CD4-positive, alpha-beta T cell treated with Interleukin-1 beta for 1 hour (primary cell): ENCODE measurements at regions not wholly inside any gene's neighbourhood (a gene's known extent, or its start where the extent isn't known, plus 50 kb on each side); places are given as distances from the start of the nearest gene placed in this dataset.
"Not testable (repeated sequence)": the region's sequence is repeated elsewhere in the genome, so short reads cannot be mapped to it uniquely, and the experiment has no call there.

ENCODE experiments used
- DNase-seq, 2 donors: peaks; one replicate each; pipeline ENCODE4 v3.0.0-alpha.2; 2020 to 2022

DNA sequence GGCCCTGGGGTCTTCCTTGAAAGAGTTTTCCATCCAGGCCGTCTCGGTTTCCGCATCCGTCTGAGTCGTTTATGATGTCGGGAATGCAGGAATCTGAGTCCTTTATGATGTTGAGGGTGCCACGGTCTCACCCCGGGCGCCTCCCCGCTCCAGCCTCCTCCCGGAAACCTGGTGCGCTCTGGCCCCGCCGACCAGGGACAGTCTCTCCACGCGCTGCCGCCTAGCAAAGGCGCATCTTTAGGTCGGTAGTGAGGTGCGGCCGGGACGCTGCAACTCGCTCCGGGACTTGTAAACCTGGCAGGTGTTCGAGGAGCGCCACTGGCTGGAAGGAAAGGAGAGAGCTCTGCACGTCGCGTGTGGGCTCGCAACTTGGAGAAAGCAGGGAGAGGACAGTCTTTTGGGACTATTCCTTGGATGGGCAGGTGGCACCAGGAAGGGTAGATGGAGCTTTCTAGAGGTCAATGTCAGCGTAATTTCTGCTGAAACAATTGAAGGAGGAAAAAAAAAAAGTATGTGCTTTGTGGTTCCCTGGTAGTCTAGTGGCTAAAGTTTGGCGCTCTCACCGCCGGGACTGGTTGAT is 132.0 kb downstream of the FAM72B start:
- DNase-seq: not testable (repeated sequence)

DNA sequence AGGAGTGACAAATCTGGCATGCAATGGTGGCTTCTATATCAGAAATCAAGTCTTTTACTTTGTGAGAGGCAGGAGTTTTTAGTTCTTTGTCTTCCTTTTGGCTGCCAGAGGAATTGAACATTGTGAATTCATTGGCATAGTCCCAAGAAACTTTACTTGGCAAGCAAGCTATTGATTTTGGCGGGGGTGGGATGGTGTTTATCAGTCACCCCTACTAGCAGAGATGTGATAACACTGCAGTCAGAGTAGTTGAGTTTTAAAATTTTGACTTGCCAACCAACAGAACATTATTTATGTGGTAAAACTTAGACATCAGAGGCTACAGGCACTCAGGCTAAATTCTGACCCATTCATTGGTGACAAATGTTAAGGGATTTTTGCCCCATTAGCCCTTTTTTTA is 129.2 kb downstream of the FAM72B start:
- not testable (repeated sequence) for DNase-seq

DNA sequence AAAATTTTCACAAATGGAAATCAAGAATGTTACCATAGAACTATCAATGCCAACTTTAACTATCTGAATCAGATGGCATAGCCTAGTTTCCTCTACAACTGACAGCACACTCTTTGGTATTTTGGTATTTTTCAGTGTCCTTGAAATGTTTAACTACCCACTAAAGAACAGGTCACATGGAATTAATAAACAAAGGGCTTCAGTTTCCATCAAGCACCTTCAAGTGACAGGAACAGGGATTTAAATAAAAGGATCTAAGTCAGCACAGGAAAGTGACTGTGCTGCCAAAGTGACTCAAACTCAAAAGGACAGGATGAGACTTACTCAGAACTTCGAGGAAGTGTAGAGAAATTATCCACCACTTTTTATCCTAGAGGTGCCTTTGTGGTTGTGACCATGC is 117.2 kb downstream of the FAM72B start:
- DNase-seq: not testable (repeated sequence)

DNA sequence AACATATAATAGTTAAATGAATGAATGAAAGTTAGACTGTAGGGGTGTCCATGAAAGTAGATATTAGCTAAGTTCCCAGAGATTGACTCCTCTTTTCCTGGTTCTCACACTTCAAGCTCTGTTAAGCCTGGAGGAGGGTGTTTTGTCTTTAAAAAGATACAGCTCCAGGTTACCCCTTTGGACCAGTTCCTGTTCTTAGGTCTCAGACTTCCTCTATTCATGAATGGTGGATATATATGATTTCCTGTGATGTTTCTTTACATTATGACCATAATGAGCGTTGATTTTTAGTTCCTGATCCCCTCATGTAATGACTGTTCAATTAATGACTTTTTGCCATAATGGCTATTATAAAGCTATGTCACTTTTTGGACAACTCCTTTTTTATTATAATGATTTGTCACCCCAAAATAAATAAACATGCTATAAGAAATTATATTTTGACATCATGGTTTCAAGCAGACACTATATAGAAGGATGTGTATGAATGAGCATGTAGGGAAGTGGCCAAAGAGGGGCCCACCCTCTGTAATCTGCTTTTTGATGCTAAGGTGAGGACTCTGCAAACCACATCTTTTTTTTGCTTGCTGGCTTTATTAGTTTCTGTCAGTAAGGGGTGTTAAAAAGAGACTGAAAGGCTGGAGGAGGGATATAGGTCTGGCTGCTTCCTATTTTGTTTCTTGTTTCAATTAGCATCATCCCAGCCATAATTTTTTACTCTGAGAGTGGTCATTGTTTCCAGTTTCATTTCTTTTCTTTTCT is 115.2 kb downstream of the FAM72B start:
- DNase-seq: not testable (repeated sequence)

DNA sequence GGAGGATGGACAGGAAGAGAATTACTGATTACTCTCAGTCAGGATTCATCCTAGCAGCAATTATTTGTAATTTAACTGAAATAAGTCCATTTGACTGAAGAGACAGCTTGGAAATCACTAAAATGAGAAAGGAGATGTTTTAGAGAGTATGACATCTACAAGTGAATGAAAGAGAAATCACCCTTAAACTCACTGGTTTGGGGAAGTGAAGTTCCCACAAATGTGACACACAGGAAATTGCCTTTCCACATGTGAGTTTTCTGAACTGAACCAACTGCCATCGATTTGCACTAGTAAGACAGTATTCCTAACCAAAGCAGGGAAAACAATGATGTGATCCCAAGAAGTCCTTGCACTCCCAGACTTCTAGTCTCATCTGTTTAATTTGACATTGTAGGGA is 110.3 kb downstream of the FAM72B start:
- DNase-seq: not testable (repeated sequence)

DNA sequence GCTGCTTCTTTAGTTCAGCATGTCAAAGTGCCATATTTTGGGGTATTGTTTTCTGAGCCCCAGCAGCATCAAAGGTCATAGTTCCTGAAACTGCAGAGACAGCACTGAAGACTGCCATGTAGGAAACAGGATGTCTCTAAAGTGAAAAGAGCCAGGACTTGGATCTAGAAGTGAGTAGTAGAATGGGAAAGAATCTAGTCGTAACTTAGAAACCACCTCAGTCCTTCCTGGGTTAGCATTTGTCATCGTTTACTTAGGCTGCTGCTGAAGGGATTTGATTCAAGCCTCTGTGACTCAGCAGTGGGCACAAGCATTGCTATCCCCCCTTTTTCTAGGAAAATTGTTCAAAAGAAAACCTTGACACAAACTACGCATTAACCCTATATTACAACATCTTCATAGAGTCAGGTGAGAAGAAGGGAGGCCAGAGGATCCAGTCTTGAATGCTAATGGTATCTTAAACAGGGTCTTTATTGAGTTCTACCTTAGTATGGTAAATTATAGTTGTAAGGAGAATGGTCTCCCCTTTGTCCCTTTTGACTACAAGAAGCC is 108.8 kb downstream of the FAM72B start:
- DNase-seq: not testable (repeated sequence)

DNA sequence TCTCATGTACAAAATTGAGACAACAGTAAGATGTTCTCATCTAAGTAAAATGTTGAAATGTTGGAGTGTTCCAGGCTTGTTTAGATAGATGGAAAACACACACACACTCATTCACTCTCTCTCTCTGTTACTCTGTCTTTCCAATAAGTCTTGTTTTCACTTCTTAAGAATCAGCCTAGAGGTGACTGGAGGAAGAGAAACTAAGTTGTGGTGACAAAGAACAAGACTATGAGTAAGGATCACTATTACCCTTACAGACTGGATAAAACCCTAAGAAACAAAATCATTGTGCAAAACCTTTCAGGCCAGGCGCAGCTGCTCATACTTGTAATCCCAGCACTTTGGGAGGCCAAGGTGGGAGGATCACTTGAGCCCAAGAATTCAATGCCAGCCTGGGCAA is 107.5 kb downstream of the FAM72B start:
- not testable (repeated sequence) for DNase-seq

DNA sequence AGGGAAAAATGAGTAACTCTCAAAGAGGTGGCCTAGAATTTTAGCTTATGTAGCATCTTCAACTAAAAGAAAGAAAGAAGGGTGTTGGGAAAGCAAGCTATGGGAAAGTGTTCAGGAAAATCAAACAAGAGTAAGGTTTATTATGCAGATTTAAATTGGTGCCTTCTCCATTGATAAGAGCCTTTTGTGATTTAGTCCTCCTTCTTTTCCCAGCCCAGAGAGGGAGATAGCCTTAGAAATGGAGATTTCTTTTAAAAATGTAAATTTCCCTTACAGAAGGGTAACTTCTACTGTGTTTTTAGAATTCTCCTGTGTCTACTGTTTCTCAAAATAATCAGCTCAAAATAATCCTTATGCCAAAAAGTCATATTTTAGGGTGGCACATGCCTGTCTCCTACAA is 104.5 kb downstream of the FAM72B start:
- not testable (repeated sequence) for DNase-seq

DNA sequence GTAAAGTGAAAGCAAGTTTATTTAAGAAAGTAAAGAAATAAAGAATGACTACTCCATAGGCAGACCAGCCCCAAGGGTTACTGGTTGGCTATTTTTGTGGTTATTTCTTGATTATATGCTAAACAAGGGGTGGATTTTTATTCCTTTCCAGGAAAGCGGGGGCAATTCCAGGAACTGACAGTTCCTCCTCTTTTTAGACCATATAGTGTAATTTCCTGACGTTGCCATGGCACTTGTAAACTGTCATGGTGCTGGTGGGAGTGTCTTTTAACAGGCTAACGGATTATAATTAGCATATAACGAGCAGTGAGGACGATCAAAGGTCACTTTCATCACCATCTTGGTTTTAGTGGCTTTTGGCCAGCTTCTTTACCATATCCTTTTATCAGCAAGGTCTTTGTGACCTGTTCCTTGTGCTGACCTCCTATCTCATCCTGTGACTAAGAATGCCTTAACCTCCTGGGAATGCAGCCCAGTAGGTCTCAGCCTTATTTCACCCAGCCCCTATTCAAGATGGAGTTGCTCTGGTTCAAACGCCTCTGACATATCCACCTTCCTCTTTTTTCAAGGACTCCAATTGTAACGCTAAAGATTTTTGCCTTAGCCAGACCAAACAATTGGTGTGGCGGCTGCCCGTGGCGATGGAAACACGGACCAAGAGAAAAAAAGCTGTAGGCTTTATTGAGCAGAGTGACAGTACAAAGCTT is 103.8 kb downstream of the FAM72B start:
- peak in 1 of 2 donors; percentile 4 for DNase-seq

DNA sequence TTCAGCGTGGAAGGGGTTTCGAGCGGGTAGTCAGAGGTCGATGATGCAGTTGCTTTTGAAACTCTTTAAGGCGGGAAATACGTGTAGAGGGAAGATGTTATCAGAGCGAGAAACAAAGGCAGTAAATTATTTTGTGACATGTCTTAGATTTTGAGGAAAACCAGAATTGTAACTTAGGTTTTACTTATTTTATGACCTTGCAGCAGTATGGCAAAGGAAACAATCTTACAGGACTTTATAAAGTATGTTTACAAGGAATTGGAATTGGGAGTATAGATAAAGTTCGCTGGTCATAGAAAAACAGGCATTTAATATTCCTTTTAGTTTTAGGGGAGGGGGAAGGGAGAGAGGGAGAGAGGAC is 103.3 kb downstream of the FAM72B start:
- not testable (repeated sequence) for DNase-seq

DNA sequence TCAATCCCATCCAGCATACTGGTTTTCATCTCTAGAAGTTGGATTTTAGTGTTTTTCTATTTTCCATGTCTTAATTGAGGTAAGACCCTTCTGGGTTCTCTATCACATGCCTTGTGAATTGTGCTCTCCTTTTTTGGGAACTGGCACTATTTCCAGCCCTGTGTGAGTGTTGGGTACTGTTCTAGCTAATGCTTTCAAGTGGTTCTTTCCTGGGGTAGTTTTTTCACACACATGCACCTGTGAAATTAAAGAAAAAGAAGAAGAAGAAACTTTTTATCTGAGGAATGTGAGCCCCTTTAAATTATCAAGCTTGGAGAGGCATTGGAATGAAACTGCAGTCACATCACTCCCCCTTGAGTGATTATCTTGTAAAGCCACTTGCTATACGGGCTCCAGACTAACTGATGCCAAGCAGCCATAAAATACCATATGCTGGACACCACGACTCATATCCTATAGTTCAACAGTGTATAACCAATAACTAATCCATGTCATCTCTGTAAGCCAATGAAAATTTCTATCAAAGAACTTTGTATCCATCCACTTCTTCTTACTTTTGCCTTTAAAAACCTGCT is 102.4 kb downstream of the FAM72B start:
- not testable (repeated sequence) for DNase-seq

DNA sequence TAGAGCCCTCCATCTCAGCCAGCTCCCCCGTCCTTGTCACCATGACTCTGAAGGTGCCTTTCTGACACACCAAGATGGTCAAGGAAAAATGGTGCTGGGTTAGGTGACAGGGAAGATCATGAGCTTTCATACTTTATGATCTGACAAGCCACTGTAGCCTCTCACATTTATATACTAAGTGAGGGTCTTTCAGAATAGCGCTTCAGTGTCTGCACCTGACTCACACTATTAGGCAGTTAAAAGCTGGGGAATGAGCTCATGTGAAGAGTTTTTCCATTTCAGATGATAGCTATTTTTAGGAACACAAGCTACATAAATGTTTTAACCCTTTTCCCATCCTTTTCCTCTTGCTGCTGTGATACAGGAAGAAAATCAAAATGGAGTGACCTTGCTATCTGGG is 101.1 kb downstream of the FAM72B start:
- not testable (repeated sequence) for DNase-seq

DNA sequence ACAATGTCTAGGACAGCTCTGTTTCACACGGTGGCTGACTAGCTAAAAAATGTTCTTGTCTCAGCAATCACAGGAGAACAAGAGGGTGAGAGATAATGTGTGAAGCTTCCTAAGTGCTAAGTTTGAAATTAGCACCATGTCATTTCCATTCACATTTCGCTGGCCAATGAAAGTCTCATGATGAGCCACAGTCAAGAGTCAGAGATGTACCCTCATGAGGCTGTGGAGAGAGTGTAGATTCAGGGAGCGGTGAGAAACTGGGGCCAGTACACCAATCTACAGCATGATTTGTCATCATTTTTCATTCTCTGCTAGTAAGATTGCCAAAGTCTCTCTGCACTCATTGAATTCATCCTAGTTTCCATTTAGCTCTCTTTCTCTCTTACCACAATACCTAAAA is 97.9 kb downstream of the FAM72B start:
- not testable (repeated sequence) for DNase-seq

DNA sequence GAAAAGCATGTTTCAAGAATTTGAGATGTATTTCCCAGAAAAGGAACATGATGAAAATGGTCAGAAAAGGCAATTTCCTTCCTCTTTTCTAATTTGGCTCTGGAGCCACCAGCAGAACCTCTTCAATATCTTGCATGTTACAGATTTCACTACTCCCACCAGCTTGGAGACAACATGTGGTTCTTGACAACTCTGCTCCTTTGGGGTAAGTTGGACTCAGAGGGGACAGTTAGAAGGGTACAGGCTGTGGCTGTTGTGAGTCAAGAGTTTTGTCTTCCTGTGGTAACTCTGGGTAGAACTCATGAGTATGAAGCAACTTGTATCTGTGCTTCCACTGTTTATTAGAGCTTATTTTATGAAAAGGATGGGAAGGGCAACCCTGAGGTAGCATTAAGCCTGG is 96.9 kb downstream of the FAM72B start:
- not testable (repeated sequence) for DNase-seq

DNA sequence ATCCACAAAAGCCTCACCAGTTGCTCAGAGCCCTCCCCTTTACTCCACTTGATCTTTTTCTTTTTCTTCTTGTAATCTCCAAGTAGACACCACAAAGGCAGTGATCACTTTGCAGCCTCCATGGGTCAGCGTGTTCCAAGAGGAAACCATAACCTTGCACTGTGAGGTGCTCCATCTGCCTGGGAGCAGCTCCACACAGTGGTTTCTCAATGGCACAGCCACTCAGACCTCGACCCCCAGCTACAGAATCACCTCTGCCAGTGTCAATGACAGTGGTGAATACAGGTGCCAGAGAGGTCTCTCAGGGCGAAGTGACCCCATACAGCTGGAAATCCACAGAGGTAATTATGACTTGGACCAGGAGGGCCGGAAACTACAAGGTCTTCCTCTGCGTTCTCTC is 95.6 kb downstream of the FAM72B start:
- DNase-seq: not testable (repeated sequence)

DNA sequence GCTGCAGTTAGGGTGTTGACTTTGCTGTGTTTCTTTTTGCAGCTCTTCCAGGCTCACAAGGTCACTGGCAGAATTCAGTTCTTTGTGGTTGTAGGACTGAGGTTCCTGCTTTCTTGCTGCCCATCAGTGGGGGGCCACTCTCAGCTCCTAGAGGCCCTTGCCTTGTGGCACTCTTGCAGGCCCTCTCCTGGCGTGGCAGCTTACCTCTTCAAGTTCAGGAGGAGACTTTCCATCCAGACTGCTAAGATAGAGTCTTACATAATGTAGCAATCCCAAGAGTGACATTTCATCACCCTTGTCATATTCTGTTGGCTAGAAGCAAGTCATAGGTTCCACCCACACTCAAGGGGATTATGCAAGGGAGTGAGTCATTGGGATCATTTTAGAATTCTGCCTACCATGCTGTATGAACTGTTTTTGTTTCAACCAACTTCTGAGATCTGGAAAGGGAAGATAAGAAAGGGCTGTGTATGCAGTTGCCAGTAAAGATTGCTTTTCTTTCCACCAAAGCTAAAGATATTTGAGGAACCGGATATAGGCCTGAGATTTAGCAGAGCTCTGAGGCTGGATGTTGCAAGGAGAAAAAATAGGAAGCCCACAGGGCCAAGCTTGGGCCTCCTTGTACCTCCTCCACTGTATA is 91.7 kb downstream of the FAM72B start:
- peak in 1 of 2 donors; percentile 0 for DNase-seq

DNA sequence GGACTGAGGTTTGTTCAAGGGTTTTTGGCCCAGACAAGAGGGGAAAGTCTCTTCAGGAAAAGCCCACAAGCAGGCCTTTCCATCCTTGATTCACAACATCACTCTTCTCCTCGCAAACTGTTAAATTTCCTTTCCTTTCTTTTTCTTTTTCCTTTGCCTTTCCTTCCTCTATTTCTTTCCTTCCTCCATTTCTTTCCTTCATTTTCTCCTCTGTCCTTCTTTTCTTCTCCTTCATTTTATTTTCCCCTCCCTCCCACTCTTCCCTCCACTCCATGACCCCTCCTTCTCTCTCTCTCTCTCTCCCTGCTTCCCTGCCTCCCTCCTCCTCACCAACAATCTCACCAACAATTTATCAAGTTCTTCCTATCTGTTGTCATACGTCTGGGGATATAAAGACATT is 89.1 kb downstream of the FAM72B start:
- DNase-seq: not testable (repeated sequence)

DNA sequence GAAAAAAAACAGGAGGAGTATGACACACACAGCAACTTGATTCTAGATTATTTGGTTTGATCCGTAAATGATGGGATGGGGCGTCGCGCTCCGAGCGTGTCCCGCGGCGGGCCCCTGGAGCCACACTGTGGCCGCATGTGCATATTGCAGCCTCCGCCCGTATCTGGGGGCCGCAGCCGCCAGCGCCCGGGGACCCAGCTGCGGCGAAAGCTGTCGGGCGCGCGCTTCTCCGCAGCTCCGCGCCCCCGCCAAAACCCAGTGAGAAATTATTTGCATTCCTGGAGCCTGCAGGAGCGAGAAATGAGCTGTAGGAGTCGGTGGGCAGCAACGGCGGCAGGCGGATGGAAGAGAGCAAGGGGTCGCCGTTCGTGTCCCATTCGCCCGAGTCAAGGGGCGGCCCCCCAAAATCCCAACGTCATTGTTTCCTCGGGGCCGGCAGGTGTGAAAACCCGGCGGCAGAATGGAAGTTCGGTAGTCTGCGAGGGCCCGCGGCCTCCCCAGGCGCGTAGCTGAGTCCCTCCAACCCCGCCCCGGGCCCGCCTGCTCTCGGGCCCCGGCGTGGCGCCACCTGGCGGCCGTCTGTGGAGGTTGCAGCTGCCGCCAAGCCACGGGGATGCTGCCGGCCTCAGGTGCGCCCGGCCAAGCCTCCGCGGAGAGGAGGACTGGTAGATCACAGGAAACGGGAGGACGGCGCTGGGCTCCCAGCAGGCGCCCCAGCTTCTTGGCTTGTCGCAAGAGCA is 86.8 kb downstream of the FAM72B start:
- DNase-seq: peak; percentile 84 to 88

DNA sequence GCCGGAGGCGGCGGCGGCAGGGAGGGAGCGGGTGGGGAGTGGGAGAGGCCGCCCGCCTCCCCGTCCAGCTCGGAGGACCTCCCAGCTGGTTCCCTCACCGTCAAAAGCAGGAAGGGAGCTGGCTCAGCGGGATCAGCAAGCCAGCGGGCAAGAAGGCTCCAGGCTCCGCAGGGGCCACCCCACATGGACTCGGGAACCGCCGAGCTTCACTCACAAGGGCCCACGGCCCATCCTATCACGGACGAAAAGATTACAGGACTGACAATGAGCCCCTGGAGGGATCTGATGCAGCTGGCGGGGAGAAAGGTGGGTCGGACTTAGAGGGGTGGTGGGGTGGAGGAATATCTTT is 86.3 kb downstream of the FAM72B start:
- DNase-seq: not testable (repeated sequence)

DNA sequence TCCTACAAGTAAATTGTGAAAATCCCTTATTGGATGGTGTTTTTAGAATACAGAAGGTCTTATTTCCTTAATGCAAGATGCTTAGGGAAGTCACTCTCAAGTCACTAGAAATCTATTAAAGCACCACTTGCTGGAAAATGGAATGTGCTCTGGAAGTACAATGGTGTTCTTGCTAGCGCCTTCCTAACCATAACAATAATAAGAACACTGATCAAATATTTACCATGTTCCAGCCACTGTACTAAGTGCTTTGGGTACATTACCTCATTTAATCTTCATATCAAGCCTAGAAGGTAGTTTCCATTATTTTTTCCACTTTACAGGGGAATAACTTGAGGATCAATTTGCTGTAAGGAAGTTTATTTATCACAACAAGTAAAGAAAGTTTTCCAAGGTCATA is 75.1 kb downstream of the FAM72B start:
- not testable (repeated sequence) for DNase-seq

DNA sequence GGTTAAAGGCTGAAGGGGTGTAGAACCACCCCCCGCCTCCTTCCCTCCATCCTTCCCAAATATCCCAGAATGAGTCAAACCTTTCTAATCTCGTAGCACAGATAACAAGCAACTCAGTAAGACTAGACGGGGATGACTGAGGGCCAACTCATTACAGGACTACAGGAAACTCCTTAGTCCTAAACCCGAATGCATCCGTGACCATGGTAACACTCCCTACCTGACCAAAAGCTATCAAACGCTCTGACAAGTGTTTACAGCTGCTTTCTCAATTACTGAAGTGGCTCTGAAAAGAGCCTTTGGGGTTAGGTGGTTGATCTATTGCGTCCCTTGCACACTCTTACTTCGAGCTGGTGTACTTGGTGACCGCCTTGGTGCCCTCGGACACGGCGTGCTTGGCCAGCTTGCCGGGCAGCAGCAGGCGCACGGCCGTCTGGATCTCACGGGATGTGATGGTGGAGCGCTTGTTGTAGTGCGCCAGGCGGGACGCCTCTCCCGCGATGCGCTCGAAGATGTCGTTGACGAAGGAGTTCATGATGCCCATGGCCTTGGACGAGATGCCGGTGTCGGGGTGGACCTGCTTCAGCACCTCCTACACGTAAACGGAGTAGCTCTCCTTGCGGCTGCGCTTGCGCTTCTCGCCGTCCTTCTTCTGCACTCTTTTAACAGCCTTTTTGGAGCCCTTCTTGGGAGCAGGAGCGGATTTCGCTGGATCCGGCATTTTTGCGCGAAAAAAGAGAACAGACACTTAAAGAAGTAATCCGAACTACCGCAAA is 67.4 kb downstream of the FAM72B start:
- DNase-seq: not testable (repeated sequence)
